Esophagus muscularis mucosa (tissue), 4 donors: ENCODE measurements at regions not wholly inside any gene's neighbourhood (a gene's known extent, or its start where the extent isn't known, plus 50 kb on each side); places are given as distances from the start of the nearest gene placed in this dataset.
A peak's percentile ranks its signal among the peaks of the same experiment; 100 is the strongest.

Experiments
- DNase-seq: peaks from one replicate; pipeline ENCODE4 v3.0.0-alpha.2; 2017; ENCODE audit errors: extremely low spot score
- H3K27ac ChIP-seq, 4 donors: fragments of 200-600 bp; sonication (generic); replicated peaks in 1 of 4; 1 replicate in 3 of 4; 2 replicates in 1 of 4; pipeline ENCODE4 v1.5.1; 2016 to 2019; ENCODE audit warnings: mild to moderate bottlenecking in 1 of 4
- H3K27me3 ChIP-seq, 4 donors: fragments of 200-600 bp; sonication (generic); one replicate each; pipeline versions ENCODE4 v1.5.1 to v1.6.0; 2016 to 2019
- H3K36me3 ChIP-seq, 4 donors: fragments of 200-600 bp; sonication (generic); one replicate each; pipeline ENCODE4 v1.5.1; 2016 to 2019
- H3K4me1 ChIP-seq, 4 donors: fragments of 200-600 bp; sonication (generic); one replicate each; pipeline ENCODE4 v1.5.1; 2016 to 2019
- H3K4me3 ChIP-seq, 4 donors: fragments of 200-600 bp; sonication (generic); 1 replicate in 2 of 4; 2 replicates in 2 of 4; pipeline ENCODE4 v1.5.1; 2016 to 2019; ENCODE audit warnings: mild to moderate bottlenecking in 4 of 4, moderate library complexity in 1 of 4
- H3K9me3 ChIP-seq, 4 donors: fragments of 200-600 bp; sonication (generic); 1 replicate in 3 of 4; 2 replicates in 1 of 4; pipeline ENCODE4 v1.5.1; 2016 to 2019
- EP300 ChIP-seq: sonication (generic); formaldehyde crosslinking; IDR thresholded peaks from one replicate; pipeline ENCODE4 v1.6.1; 2017; ENCODE audit warnings: antibody characterized with exemption
- POLR2A ChIP-seq: fragments of 450-650 bp; IDR thresholded peaks from one replicate; pipeline ENCODE4 v1.6.1; 2017; ENCODE audit warnings: antibody characterized with exemption, moderate library complexity, mild to moderate bottlenecking, low read depth
- POLR2AphosphoS5 ChIP-seq, 2 donors: sonication (generic); formaldehyde crosslinking; IDR thresholded peaks; one replicate each; pipeline ENCODE4 v1.6.1; 2017; ENCODE audit warnings: antibody characterized with exemption in 2 of 2
- WGBS: methylation state at CpG from one replicate; pipeline ENCODE4 v1.1.5; 2018; 5-methylcytosine and 5-hydroxymethylcytosine counted together
- intact Hi-C: fragments of 100-400 bp; cut with DNase I; formaldehyde crosslinking; loops from one replicate; pipeline ENCODE4 v1.15.1; 2023
- TF ChIP-seq, protein P1 (sequence below), 3 experiments: fragments of 200-600 bp in 2 of 3; fragments of 450-650 bp in 1 of 3; sonication (generic) in 2 of 3; IDR thresholded peaks; one replicate each; pipeline ENCODE4 v1.5.1; 2017 to 2019; ENCODE audit warnings: antibody characterized with exemption in 3 of 3, mild to moderate bottlenecking in 2 of 3, moderate library complexity in 1 of 3

DNA sequence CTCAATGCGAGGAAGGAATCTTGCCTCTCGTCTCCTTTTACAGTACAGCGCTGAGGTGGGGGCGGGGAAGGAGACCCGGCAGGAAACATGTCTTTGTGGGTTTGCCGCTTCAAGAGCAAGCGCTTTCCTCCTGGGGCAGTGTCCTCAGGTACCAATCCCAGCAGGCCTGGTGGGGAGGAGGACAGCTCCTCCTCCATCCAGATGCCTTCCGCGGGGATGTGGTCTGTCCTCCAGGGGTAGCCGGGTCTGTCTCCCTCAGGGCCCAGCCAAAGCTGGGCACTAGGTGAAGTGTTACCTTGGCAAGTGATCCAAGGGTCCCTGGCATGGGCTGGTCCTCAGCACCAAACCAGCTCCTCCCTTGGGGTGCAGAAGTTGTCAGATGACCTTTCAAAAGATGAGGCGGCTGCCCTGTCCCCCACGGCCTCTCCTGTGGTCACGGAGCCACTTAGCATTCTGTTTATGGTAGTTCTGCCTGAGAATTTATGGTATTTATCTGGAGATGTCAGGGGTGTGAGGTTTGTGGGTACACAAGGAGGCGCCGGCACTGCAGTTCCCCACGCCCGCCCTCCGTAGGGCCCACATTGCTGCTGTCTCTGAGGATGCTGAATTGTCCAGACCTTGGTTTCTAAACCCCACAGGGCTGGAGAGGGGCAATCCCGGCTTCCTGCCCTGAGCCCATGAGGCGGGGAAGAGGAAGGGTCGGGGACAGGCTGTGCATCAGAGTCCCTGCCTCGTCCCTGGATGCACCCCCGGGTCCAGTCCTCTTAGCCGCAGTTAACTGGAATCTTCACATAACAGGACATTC lies 93.5 kb upstream of the ANO1 start:
- intact Hi-C loops = no loop called here
- Histone ChIP-seq H3K9me3 (no peaks in the 10 kb centered on the region), H3K4me3 (no peak overlapping the region), H3K27ac (peak overlapping the region in 2 of 4 donors; percentile 19 to 52), H3K36me3 (no peaks in the 10 kb centered on the region), H3K27me3 (peaks cover 0 to 99% (median 20%) of the 10 kb centered on the region in 4 donors), H3K4me1 (peaks cover 3 to 15% (median 10%) of the 10 kb centered on the region in 4 donors)
- 20% methylated on average over 8 of the region's 24 CpGs for WGBS
- no peak for DNase-seq
- TF ChIP-seq, protein P1, sequence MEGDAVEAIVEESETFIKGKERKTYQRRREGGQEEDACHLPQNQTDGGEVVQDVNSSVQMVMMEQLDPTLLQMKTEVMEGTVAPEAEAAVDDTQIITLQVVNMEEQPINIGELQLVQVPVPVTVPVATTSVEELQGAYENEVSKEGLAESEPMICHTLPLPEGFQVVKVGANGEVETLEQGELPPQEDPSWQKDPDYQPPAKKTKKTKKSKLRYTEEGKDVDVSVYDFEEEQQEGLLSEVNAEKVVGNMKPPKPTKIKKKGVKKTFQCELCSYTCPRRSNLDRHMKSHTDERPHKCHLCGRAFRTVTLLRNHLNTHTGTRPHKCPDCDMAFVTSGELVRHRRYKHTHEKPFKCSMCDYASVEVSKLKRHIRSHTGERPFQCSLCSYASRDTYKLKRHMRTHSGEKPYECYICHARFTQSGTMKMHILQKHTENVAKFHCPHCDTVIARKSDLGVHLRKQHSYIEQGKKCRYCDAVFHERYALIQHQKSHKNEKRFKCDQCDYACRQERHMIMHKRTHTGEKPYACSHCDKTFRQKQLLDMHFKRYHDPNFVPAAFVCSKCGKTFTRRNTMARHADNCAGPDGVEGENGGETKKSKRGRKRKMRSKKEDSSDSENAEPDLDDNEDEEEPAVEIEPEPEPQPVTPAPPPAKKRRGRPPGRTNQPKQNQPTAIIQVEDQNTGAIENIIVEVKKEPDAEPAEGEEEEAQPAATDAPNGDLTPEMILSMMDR (IDR thresholded peaks at IDR 0.05) = no peak
- TF ChIP-seq POLR2A (no peak), EP300 (no peak), POLR2AphosphoS5 (IDR thresholded peaks at IDR 0.05) (no peak)

DNA sequence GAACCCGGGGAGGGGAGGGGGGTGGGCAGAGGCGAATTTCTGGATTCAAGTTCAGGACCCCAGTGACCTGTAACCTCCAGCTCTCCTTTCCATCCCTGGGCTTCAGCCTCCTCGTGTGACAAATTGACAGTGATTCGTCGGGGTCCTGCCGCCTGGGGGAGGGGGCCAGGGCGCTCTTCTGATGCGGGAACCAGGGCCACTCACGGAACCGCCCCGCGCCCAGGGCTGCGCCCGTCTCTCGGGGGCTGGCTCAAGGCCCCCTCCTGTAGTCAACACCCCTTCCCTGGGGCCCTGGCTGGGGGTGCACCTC lies 92.8 kb upstream of the ANO1 start:
- H3K36me3 ChIP-seq = no peaks in the 10 kb centered on the region
- no peaks in the 10 kb centered on the region for H3K9me3 ChIP-seq
- TF ChIP-seq EP300 (no peak), POLR2A (no peak), POLR2AphosphoS5 (IDR thresholded peaks at IDR 0.05) (no peak)
- TF ChIP-seq, protein P1 (IDR thresholded peaks at IDR 0.05) = no peak
- WGBS = 5% methylated on average over 7 of the region's 15 CpGs
- peak overlapping the region; percentile 20 to 50 (median 30) for H3K4me3 ChIP-seq
- H3K27me3 ChIP-seq = peaks cover 0 to 94% (median 20%) of the 10 kb centered on the region in 4 donors
- peaks cover 3 to 15% (median 10%) of the 10 kb centered on the region in 4 donors for H3K4me1 ChIP-seq
- peak overlapping the region; percentile 19 to 66 (median 36) for H3K27ac ChIP-seq
- intact Hi-C loops = no loop called here
- no peak for DNase-seq

DNA sequence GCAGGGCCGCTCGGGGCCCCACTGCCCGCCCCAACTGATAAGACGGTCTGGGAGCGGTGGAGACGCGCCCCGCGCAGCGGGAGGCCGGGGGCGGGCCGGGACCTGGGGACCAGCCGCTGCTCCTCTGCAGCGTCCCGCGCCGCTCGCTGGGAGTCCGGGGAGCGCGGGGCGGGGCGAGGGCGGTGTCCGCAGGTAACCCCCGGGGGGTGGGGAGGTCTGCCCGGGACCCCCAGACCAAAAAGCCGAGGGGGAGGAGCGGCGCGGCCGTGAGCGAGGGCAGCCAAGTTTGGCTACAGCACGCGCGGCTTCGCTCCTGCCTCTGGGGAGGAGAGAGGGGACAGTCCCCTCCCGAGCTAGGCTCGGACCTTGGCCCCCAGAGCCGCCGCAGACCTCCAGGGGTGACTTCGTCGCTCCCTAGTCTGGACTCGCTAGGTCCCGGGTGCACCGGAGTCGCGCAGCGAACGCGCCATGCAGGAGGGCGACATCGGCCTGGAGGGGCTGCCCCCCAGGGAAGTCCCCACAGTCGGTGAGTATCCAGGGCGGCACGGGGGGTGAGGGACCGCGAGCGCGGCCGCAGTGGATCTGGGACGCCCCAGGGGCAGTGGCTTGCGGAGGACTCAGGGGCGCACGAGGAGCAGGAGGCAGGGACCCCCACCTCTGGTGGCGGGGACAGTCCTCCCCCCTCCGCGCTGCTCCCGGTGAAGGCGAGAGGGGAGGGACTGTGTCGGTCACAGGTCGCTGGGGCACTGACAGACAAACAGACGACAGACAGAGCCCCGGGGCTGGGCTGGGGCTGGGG lies 92.3 kb upstream of the ANO1 start:
- no peaks in the 10 kb centered on the region for H3K9me3 ChIP-seq
- no peak for TF ChIP-seq EP300
- WGBS = 0% methylated on average over 11 of the region's 75 CpGs
- intact Hi-C loops = no loop called here
- peak overlapping the region; percentile 20 to 66 (median 54) for H3K27ac ChIP-seq
- H3K4me3 ChIP-seq = peak overlapping the region; percentile 20 to 50 (median 30)
- peaks cover 3 to 15% (median 10%) of the 10 kb centered on the region in 4 donors for H3K4me1 ChIP-seq
- H3K27me3 ChIP-seq = peaks cover 0 to 89% (median 20%) of the 10 kb centered on the region in 4 donors
- H3K36me3 ChIP-seq = no peaks in the 10 kb centered on the region
- no peak for DNase-seq

DNA sequence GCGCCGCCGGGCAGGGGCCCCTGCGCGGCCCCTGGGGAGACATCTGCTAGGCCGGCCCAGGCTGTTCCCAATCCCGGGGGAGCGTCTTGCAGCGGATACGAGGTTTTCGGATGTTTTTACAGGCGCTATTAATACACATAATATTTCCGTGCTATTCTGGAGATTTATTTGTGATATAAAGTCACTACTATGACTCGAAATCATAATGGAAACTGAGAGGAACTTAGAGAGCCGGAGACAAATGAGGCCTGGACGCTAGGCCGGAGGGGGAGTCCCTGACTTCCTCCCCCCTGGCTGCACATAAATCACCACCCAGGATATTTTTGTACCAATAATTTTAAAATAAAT lies 91.7 kb upstream of the ANO1 start:
- H3K4me3 ChIP-seq = peak overlapping the region; percentile 20 to 50 (median 30)
- H3K27ac ChIP-seq = peak overlapping the region in 3 of 4 donors; percentile 52 to 66 (median 55)
- intact Hi-C loops = no loop called here
- no peaks in the 10 kb centered on the region for H3K36me3 ChIP-seq
- H3K9me3 ChIP-seq = no peaks in the 10 kb centered on the region
- 25% methylated on average over 12 of the region's 17 CpGs for WGBS
- TF ChIP-seq EP300 (no peak), POLR2AphosphoS5 (IDR thresholded peaks at IDR 0.05) (no peak), POLR2A (no peak)
- TF ChIP-seq, protein P1 (IDR thresholded peaks at IDR 0.05) = no peak
- no peak for DNase-seq
- H3K27me3 ChIP-seq = peaks cover 0 to 83% (median 20%) of the 10 kb centered on the region in 4 donors
- peaks cover 3 to 15% (median 10%) of the 10 kb centered on the region in 4 donors for H3K4me1 ChIP-seq

DNA sequence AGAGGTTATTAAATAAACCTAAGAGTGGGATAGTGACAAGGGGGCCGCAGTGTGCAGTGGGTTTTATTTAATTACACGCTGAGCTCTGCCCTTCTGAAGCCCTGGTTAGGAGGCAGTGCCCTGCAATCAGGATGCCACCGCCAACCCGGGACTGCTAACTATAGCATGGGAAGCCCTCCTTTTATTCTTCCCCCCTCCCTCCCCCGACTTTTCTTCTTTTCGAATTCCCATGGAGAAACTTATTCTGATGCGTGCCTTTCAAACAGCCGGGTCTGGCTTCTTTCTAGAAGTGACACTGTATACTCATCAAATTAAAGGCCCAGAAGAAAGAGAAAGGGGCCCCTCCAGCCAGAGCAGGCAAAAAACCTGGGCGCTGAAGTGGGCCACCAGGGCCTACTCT lies 91.3 kb upstream of the ANO1 start:
- DNase-seq = no peak
- TF ChIP-seq POLR2AphosphoS5 (IDR thresholded peaks at IDR 0.05) (no peak), POLR2A (no peak), EP300 (no peak)
- TF ChIP-seq, protein P1 (IDR thresholded peaks at IDR 0.05) = no peak
- WGBS = 77% methylated on average over 9 of the region's 9 CpGs
- no peaks in the 10 kb centered on the region for H3K36me3 ChIP-seq
- intact Hi-C loops = no loop called here
- H3K9me3 ChIP-seq = no peaks in the 10 kb centered on the region
- peaks cover 0 to 82% (median 20%) of the 10 kb centered on the region in 4 donors for H3K27me3 ChIP-seq
- no peak overlapping the region for H3K4me3 ChIP-seq
- peaks cover 3 to 15% (median 10%) of the 10 kb centered on the region in 4 donors for H3K4me1 ChIP-seq
- peak overlapping the region in 2 of 4 donors; percentile 16 for H3K27ac ChIP-seq
